ENCODE measurements at regions not wholly inside any gene's neighbourhood (a gene's known extent, or its start where the extent isn't known, plus 50 kb on each side); places are given as distances from the start of the nearest gene placed in this dataset.

DNA sequence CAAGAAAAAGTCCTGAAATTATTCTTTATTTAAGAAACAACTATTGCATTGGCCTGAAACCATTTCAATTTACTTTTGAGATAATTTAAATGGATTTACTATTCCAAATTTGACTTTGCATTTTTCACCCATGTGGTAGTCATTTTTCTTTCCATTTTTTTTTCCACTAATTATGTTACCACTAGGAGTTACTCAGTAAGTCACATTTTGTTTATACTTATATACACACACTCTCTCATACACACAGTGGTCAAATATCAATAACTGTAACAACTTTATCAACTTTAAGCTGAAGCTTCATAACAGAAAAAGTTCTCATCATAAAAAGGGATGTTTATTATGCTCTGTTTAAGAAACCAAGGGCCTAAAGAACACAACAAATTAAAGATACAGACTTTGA, 222.8 kb downstream of the SIPA1L2 start:
- no TSS peak for BruUV-seq (replicated peaks)
- TF ChIP-seq DLX4 (CRISPR knock-in tag; IDR thresholded peaks at IDR 0.05), result no peak
- no peak for TF ChIP-seq GABPA (tag; conservative IDR thresholded peaks at IDR 0.05; ENCODE audit: low read depth)
- TF ChIP-seq TAF7 (tag; IDR thresholded peaks at IDR 0.05), result no peak
- no peak for TF ChIP-seq MCM7 (IDR thresholded peaks at IDR 0.05)
- TF ChIP-seq SRSF9 (IDR thresholded peaks at IDR 0.05; ENCODE audit: borderline replicate concordance, low read depth, low read length), result no peak
- no peak for TF ChIP-seq PHF21A (IDR thresholded peaks at IDR 0.05; ENCODE audit: borderline replicate concordance, low read depth)
- TF ChIP-seq CBX3 (IDR thresholded peaks at IDR 0.05; ENCODE audit: borderline replicate concordance in 1 of 2, low read length in 2 of 2), result no peak
- no peak for TF ChIP-seq MCM3 (IDR thresholded peaks at IDR 0.05)
- no peak for TF ChIP-seq LARP7 (IDR thresholded peaks at IDR 0.05)
- TF ChIP-seq ZNF696 (CRISPR knock-in tag; conservative IDR thresholded peaks at IDR 0.05), result no peak
- no peak for TF ChIP-seq ZNF407 (IDR thresholded peaks at IDR 0.05; ENCODE audit: low read depth)
- no peak for TF ChIP-seq NEUROD1 (IDR thresholded peaks at IDR 0.05; ENCODE audit: borderline replicate concordance, low read depth, low read length, partially characterized antibody)
- TF ChIP-seq ZNF584 (CRISPR knock-in tag; IDR thresholded peaks at IDR 0.05; ENCODE audit: low read depth), result no peak
- TF ChIP-seq TAF1 (IDR thresholded peaks at IDR 0.05; ENCODE audit: control insufficient read depth, extremely low read depth, insufficient read depth, low read length, severe bottlenecking), result no peak
- TF ChIP-seq HMG20B (CRISPR knock-in tag; IDR thresholded peaks at IDR 0.05), result no peak
- TF ChIP-seq COPS2 (conservative IDR thresholded peaks at IDR 0.05), result no peak
- no peak for TF ChIP-seq RAD51 (IDR thresholded peaks at IDR 0.05; ENCODE audit: borderline replicate concordance, low read depth)
- intact Hi-C loops (cut with micrococcal nuclease) (no loop called here), in situ Hi-C loops (cut with MboI) (no loop called here)
- POLR2A ChIA-PET, result no interaction called here
- Histone ChIP-seq H3K4me1 (replicated peaks in 1 of 2; ENCODE audit: control insufficient read depth in 2 of 2, insufficient read depth in 2 of 2, low read length in 2 of 2) (no peaks in the 10 kb centered on the region), H3K27me3 (ENCODE audit: control insufficient read depth in 2 of 2, insufficient read depth in 2 of 2, low read length in 2 of 2) (no peaks in the 10 kb centered on the region), H3K9me1 (ENCODE audit: control insufficient read depth, insufficient read depth, low read length) (no peaks in the 10 kb centered on the region), H3K9ac (ENCODE audit: insufficient read depth in 1 of 2, low read depth in 2 of 2, low read length in 2 of 2) (no peak overlapping the region), H3K9me3 (replicated peaks; ENCODE audit: control insufficient read depth, insufficient read depth, low read depth, low read length) (no peaks in the 10 kb centered on the region), H3K79me2 (ENCODE audit: control insufficient read depth, insufficient read depth, low read length) (no peaks in the 10 kb centered on the region), H2AFZ (ENCODE audit: low read depth, low read length) (no peak overlapping the region), H3K4me3 (no peak overlapping the region), H4K20me1 (replicated peaks; ENCODE audit: control insufficient read depth, insufficient read depth, low read length) (no peaks in the 10 kb centered on the region), H3K27ac (ENCODE audit: extremely low read depth, low read depth, low read length) (no peak overlapping the region), H3K36me3 (ENCODE audit: control insufficient read depth, insufficient read depth, low read length) (no peaks in the 10 kb centered on the region), H3K4me2 (ENCODE audit: insufficient read depth, low read length) (no peak overlapping the region)
- no peak for DNase-seq (ENCODE audit: extremely low read depth in 1 of 4, low spot score in 3 of 4)
- FAIRE-seq, result no peak
- CTCF ChIA-PET (ENCODE audit: low intra/inter-chr PET ratio), result no interaction called here
- no peak for ATAC-seq

Measured in K562 (cell line).